Adrenal gland (tissue), 9 donors: ENCODE measurements at regions not wholly inside any gene's neighbourhood (a gene's known extent, or its start where the extent isn't known, plus 50 kb on each side); places are given as distances from the start of the nearest gene placed in this dataset.

Experiments
- DNase-seq, 7 donors: peaks; one replicate each; pipeline ENCODE4 v3.0.0-alpha.2; 2019 to 2020
- H3K27ac ChIP-seq, 5 donors: fragments of 200-600 bp; sonication (generic) in 4 of 5; 1 replicate in 3 of 5; 2 replicates in 2 of 5; pipeline versions ENCODE4 v1.5.1 to v1.8.0; 2016 to 2020; ENCODE audit warnings: mild to moderate bottlenecking in 1 of 5
- H3K27me3 ChIP-seq: fragments of 200-600 bp; 2 replicates; pipeline ENCODE4 v1.8.0; 2021
- H3K36me3 ChIP-seq, 2 donors: fragments of 200-600 bp; replicated peaks in 1 of 2; 1 replicate in 1 of 2; 2 replicates in 1 of 2; pipeline versions ENCODE4 v1.5.1 to v1.8.0; 2018 to 2022
- H3K4me1 ChIP-seq, 2 donors: fragments of 200-600 bp; replicated peaks in 1 of 2; 1 replicate in 1 of 2; 2 replicates in 1 of 2; pipeline versions ENCODE4 v1.5.1 to v1.8.0; 2018 to 2021
- H3K4me3 ChIP-seq, 4 donors: fragments of 200-600 bp; sonication (generic) in 3 of 4; one replicate each; pipeline ENCODE4 v1.5.1; 2016 to 2018
- H3K9me3 ChIP-seq, 3 donors: fragments of 200-600 bp; sonication (generic) in 1 of 3; replicated peaks in 1 of 3; 1 replicate in 2 of 3; 2 replicates in 1 of 3; pipeline versions ENCODE4 v1.5.1 to v1.8.0; 2016 to 2021
- POLR2A ChIP-seq, 2 donors: fragments of 450-650 bp; IDR thresholded peaks; one replicate each; pipeline ENCODE4 v1.6.1; 2017; ENCODE audit warnings: antibody characterized with exemption in 2 of 2, mild to moderate bottlenecking in 2 of 2, moderate library complexity in 1 of 2
- WGBS, 4 donors: extraction: QIAGEN DNeasy Blood & Tissue Kit in 2 of 4; methylation state at CpG; one replicate each; pipeline versions ENCODE4 v1.1.5 to v1.1.7; 2013 to 2017; 5-methylcytosine and 5-hydroxymethylcytosine counted together
- intact Hi-C, 2 donors: fragments of 100-400 bp; cut with DNase I; formaldehyde crosslinking; loops; one replicate each; pipeline versions ENCODE4 v1.14.1 to v1.15.0; 2022 to 2023
- TF ChIP-seq, protein P1 (sequence below), 6 experiments: fragments of 450-650 bp in 4 of 6; fragments of 200-600 bp in 2 of 6; sonication (generic) in 1 of 6; IDR thresholded peaks; 1 replicate in 5 of 6; 2 replicates in 1 of 6; pipeline versions ENCODE4 v1.5.1 to v1.8.0; 2016 to 2021; ENCODE audit warnings: antibody characterized with exemption in 6 of 6, mild to moderate bottlenecking in 2 of 6, moderate library complexity in 1 of 6
- donor health status: healthy with polysubstance abuse.
- donor health status: Bipolar disorder and iron deficiency.
- donor health status: DM: yes; HTN: yes; CAD: no.
- donor health status: DM: no; HTN: no; CAD: no.
- donor health status: DM: no; HTN: no; CAD: no.

- no peaks in the 10 kb centered on the region for H3K36me3 ChIP-seq
- no peak overlapping the region for H3K4me3 ChIP-seq
- TF ChIP-seq POLR2A (IDR thresholded peaks at IDR 0.05): no peak
- TF ChIP-seq, protein P1, sequence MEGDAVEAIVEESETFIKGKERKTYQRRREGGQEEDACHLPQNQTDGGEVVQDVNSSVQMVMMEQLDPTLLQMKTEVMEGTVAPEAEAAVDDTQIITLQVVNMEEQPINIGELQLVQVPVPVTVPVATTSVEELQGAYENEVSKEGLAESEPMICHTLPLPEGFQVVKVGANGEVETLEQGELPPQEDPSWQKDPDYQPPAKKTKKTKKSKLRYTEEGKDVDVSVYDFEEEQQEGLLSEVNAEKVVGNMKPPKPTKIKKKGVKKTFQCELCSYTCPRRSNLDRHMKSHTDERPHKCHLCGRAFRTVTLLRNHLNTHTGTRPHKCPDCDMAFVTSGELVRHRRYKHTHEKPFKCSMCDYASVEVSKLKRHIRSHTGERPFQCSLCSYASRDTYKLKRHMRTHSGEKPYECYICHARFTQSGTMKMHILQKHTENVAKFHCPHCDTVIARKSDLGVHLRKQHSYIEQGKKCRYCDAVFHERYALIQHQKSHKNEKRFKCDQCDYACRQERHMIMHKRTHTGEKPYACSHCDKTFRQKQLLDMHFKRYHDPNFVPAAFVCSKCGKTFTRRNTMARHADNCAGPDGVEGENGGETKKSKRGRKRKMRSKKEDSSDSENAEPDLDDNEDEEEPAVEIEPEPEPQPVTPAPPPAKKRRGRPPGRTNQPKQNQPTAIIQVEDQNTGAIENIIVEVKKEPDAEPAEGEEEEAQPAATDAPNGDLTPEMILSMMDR (IDR thresholded peaks at IDR 0.05): no peak
- no peaks in the 10 kb centered on the region for H3K9me3 ChIP-seq
- WGBS, 4 donors: 53 to 68% (median 62%) methylated on average over 2 of the region's 2 CpGs
- H3K27ac ChIP-seq: no peak overlapping the region
- intact Hi-C loops: no loop called here
- H3K4me1 ChIP-seq: no peaks in the 10 kb centered on the region
- H3K27me3 ChIP-seq: no peaks in the 10 kb centered on the region
- DNase-seq: no peak
These were observed 66.3 kb downstream of the ITM2A start for GRCh38 chrX:79300856-79301255.

- WGBS, 4 donors: 47 to 83% (median 66%) methylated on average over 2 to 3 of the region's 3 CpGs
- H3K4me3 ChIP-seq: no peak overlapping the region
- no peaks in the 10 kb centered on the region for H3K36me3 ChIP-seq
- no peak for DNase-seq
- H3K9me3 ChIP-seq: no peaks in the 10 kb centered on the region
- H3K27me3 ChIP-seq: peaks cover 7% of the 10 kb centered on the region
- H3K27ac ChIP-seq: no peak overlapping the region
- H3K4me1 ChIP-seq: no peaks in the 10 kb centered on the region
- intact Hi-C loops: no loop called here
- TF ChIP-seq POLR2A (IDR thresholded peaks at IDR 0.05): no peak
- TF ChIP-seq, protein P1 (IDR thresholded peaks at IDR 0.05): no peak
These were observed 76.5 kb downstream of the ITM2A start for GRCh38 chrX:79290596-79290995.

- no peaks in the 10 kb centered on the region for H3K9me3 ChIP-seq
- H3K4me3 ChIP-seq: no peak overlapping the region
- no peaks in the 10 kb centered on the region for H3K36me3 ChIP-seq
- DNase-seq: no peak
- no peaks in the 10 kb centered on the region for H3K4me1 ChIP-seq
- H3K27me3 ChIP-seq: peaks cover 15% of the 10 kb centered on the region
- intact Hi-C loops: no loop called here
- H3K27ac ChIP-seq: no peak overlapping the region
- TF ChIP-seq, protein P1 (IDR thresholded peaks at IDR 0.05): no peak
- no peak for TF ChIP-seq POLR2A (IDR thresholded peaks at IDR 0.05)
- 69 to 90% (median 78%) methylated on average over 2 to 3 of the region's 3 CpGs; no CpG with 5 or more reads in 1 of the 4 donors for WGBS, 4 donors
These were observed 78.4 kb downstream of the ITM2A start for GRCh38 chrX:79288733-79289132.

- peaks cover 15% of the 10 kb centered on the region for H3K27me3 ChIP-seq
- intact Hi-C loops: no loop called here
- no peaks in the 10 kb centered on the region for H3K4me1 ChIP-seq
- H3K36me3 ChIP-seq: no peaks in the 10 kb centered on the region
- TF ChIP-seq, protein P1 (IDR thresholded peaks at IDR 0.05): no peak
- no peak for TF ChIP-seq POLR2A (IDR thresholded peaks at IDR 0.05)
- H3K4me3 ChIP-seq: no peak overlapping the region
- DNase-seq: no peak
- 33 to 65% (median 51%) methylated on average over 1 of the region's 1 CpG for WGBS, 4 donors
- no peak overlapping the region for H3K27ac ChIP-seq
- H3K9me3 ChIP-seq: no peaks in the 10 kb centered on the region
These were observed 79.4 kb downstream of the ITM2A start for GRCh38 chrX:79287724-79288123.
